MM.1S (cell line): ENCODE measurements at regions not wholly inside any gene's neighbourhood (a gene's known extent, or its start where the extent isn't known, plus 50 kb on each side); places are given as distances from the start of the nearest gene placed in this dataset.

Source experiments
- DNase-seq: peaks from one replicate; pipeline ENCODE4 v3.0.0-alpha.2; 2015
- H2AFZ ChIP-seq: fragments of 300-600 bp; sonication (generic); 2 replicates; pipeline ENCODE4 v1.6.0; 2016; ENCODE audit warnings: antibody characterized with exemption, low read length
- H3F3A ChIP-seq: fragments of 300-600 bp; sonication (generic); 2 replicates; pipeline ENCODE4 v1.6.1; 2016; ENCODE audit warnings: mild to moderate bottlenecking, antibody characterized with exemption, low read length, moderate library complexity, mixed read lengths; ENCODE audit not compliant: insufficient read depth
- H3K27ac ChIP-seq: fragments of 300-600 bp; sonication (generic); 2 replicates; pipeline ENCODE4 v1.5.1; 2016; ENCODE audit warnings: mild to moderate bottlenecking, low read length
- H3K27me3 ChIP-seq: fragments of 300-600 bp; sonication (generic); replicated peaks from 2 replicates; pipeline ENCODE4 v1.6.0; 2016; ENCODE audit warnings: low read length; ENCODE audit not compliant: insufficient read depth
- H3K36me3 ChIP-seq: fragments of 300-600 bp; sonication (generic); replicated peaks from 2 replicates; pipeline ENCODE4 v1.6.1; 2016; ENCODE audit warnings: mild to moderate bottlenecking, low read length, mixed read lengths; ENCODE audit not compliant: insufficient read depth
- H3K4me1 ChIP-seq: fragments of 300-600 bp; sonication (generic); 2 replicates; pipeline ENCODE4 v1.6.1; 2016; ENCODE audit warnings: low read length, mixed read lengths
- H3K4me2 ChIP-seq: fragments of 300-600 bp; sonication (generic); 2 replicates; pipeline ENCODE4 v1.6.0; 2016; ENCODE audit warnings: low read depth, low read length
- H3K4me3 ChIP-seq: fragments of 300-600 bp; sonication (generic); 2 replicates; pipeline ENCODE4 v1.5.1; 2016; ENCODE audit warnings: low read length, mixed read lengths
- H3K79me2 ChIP-seq: fragments of 300-600 bp; sonication (generic); 2 replicates; pipeline ENCODE4 v1.6.1; 2016; ENCODE audit warnings: mixed run types, low read length, mixed read lengths
- H3K9ac ChIP-seq: fragments of 300-600 bp; sonication (generic); 2 replicates; pipeline ENCODE4 v1.6.1; 2016; ENCODE audit warnings: low read length, mixed read lengths
- H3K9me2 ChIP-seq: fragments of 300-600 bp; sonication (generic); replicated peaks from 2 replicates; pipeline ENCODE4 v1.6.1; 2016; ENCODE audit warnings: mild to moderate bottlenecking, low read length, mixed read lengths; ENCODE audit not compliant: insufficient read depth
- H3K9me3 ChIP-seq: fragments of 300-600 bp; sonication (generic); replicated peaks from 2 replicates; pipeline ENCODE4 v1.6.1; 2016; ENCODE audit warnings: mild to moderate bottlenecking, low read length, mixed read lengths; ENCODE audit not compliant: insufficient read depth
- H4K20me1 ChIP-seq: fragments of 300-600 bp; sonication (generic); 2 replicates; pipeline ENCODE4 v1.6.1; 2016; ENCODE audit warnings: mild to moderate bottlenecking, low read length, moderate library complexity, mixed read lengths; ENCODE audit not compliant: insufficient read depth
- EZH2 ChIP-seq: fragments of 300-600 bp; sonication (generic); optimal IDR thresholded peaks from 2 replicates; pipeline ENCODE3; 2017; ENCODE audit warnings: low read depth, mild to moderate bottlenecking, antibody characterized with exemption, low read length, mixed read lengths
- EZH2phosphoT487 ChIP-seq: fragments of 300-600 bp; sonication (generic); IDR thresholded peaks from 2 replicates; pipeline ENCODE4 v1.6.1; 2018; ENCODE audit warnings: antibody characterized with exemption, low read length
- TF ChIP-seq, protein P1 (sequence below): fragments of 300-600 bp; sonication (generic); IDR thresholded peaks from 2 replicates; pipeline ENCODE4 v1.5.1; 2016; ENCODE audit warnings: antibody characterized with exemption, low read length, mixed read lengths

DNA sequence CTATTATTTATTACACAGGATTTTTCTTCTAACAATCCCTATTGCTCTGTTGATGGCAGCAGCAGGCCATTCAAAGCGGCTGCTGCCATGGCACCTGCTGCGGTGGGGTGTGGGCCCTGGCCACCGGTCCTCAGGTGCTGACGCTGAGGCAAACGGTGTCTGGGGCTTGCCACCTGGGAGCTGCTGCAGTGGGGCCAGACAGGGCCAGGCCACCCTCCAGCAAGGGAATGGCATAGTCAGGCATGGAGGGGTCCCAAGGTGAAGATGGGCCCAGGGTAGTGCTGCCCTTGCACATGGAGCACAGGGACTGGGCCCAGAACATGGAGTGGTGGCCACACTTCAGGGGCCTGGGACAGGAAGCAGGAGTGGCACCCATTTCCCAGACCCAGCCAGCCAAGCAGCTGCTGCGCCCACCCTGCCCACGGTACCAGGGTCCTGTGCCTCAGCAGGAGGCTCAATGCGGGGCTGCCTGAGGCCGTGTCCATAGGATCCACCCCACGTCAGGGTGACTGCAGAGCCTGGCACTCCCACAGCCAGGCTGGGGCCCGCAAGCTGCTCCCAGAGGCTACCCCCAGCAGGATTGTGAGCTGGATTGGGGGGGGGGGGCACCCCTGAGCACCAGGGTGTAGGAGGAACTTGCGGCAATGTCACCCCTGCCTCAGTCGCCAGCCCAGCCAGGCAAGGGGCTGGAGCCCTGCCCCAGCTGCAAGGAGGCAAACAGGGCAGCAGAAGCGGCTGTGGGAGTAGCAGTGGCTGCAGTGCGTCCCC lies 53.9 kb upstream of the KRTAP11-1 start:
- H3K9me2 ChIP-seq = no peaks in the 10 kb centered on the region
- no peaks in the 10 kb centered on the region for H3F3A ChIP-seq
- H3K27ac ChIP-seq = peak overlapping the region; percentile 20; the same call in 1 of the 2 replicates
- H3K27me3 ChIP-seq = no peaks in the 10 kb centered on the region
- H2AFZ ChIP-seq = no peak overlapping the region
- no peaks in the 10 kb centered on the region for H3K79me2 ChIP-seq
- no peaks in the 10 kb centered on the region for H4K20me1 ChIP-seq
- no peak for DNase-seq
- TF ChIP-seq EZH2 (no peak), EZH2phosphoT487 (no peak)
- TF ChIP-seq, protein P1, sequence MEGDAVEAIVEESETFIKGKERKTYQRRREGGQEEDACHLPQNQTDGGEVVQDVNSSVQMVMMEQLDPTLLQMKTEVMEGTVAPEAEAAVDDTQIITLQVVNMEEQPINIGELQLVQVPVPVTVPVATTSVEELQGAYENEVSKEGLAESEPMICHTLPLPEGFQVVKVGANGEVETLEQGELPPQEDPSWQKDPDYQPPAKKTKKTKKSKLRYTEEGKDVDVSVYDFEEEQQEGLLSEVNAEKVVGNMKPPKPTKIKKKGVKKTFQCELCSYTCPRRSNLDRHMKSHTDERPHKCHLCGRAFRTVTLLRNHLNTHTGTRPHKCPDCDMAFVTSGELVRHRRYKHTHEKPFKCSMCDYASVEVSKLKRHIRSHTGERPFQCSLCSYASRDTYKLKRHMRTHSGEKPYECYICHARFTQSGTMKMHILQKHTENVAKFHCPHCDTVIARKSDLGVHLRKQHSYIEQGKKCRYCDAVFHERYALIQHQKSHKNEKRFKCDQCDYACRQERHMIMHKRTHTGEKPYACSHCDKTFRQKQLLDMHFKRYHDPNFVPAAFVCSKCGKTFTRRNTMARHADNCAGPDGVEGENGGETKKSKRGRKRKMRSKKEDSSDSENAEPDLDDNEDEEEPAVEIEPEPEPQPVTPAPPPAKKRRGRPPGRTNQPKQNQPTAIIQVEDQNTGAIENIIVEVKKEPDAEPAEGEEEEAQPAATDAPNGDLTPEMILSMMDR = no peak
- no peak overlapping the region for H3K9ac ChIP-seq
- no peaks in the 10 kb centered on the region for H3K36me3 ChIP-seq
- no peak overlapping the region; the same call in 1 of the 2 replicates for H3K4me2 ChIP-seq
- peaks cover 15% of the 10 kb centered on the region for H3K4me1 ChIP-seq
- no peaks in the 10 kb centered on the region for H3K9me3 ChIP-seq
- no peak overlapping the region for H3K4me3 ChIP-seq

DNA sequence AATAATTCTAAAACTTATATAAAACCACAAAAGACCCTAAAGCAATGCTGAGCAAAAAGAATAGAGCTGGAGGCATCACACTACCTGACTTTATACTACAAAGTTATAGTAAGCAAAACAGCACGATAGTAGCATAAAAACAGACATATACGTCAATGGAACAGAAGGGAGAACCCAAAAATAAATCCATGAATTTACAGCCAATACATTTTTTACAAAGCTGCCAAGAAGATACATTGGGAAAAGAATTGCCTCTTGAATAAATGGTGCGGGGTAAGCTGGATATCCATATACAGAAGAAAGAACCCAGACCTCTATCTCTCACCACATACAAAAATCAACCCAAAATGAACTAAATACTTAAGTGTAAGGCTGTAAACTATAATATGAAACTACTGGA lies 51.3 kb upstream of the KRTAP11-1 start:
- DNase-seq = no peak
- Histone ChIP-seq H2AFZ (no peak overlapping the region), H3K27me3 (no peaks in the 10 kb centered on the region), H3K4me1 (peaks cover 29% of the 10 kb centered on the region), H3F3A (peaks cover 7% of the 10 kb centered on the region; the same call in 1 of the 2 replicates), H3K9me3 (no peaks in the 10 kb centered on the region), H3K79me2 (no peaks in the 10 kb centered on the region), H3K4me2 (no peak overlapping the region), H3K9ac (no peak overlapping the region), H3K4me3 (no peak overlapping the region), H3K27ac (no peak overlapping the region), H4K20me1 (no peaks in the 10 kb centered on the region), H3K9me2 (no peaks in the 10 kb centered on the region), H3K36me3 (no peaks in the 10 kb centered on the region)
- TF ChIP-seq, protein P1 = no peak
- TF ChIP-seq EZH2 (no peak), EZH2phosphoT487 (no peak)
